GM13976 (cell line): ENCODE measurements at regions not wholly inside any gene's neighbourhood (a gene's known extent, or its start where the extent isn't known, plus 50 kb on each side); places are given as distances from the start of the nearest gene placed in this dataset.

Source experiments
- DNase-seq: peaks from one replicate; pipeline ENCODE4 v3.0.0; 2012; ENCODE audit warnings: low spot score
- CTCF ChIP-seq: IDR thresholded peaks from 2 replicates; pipeline ENCODE4 v1.5.1; 2012; ENCODE audit warnings: borderline replicate concordance, mild to moderate bottlenecking; ENCODE audit not compliant: insufficient read depth; ENCODE audit errors: extremely low read depth, missing control alignments, control extremely low read depth
- in situ Hi-C: fragments of 300-500 bp; cut with MboI; formaldehyde crosslinking; loops from one replicate; pipeline ENCODE4 v1.12.0; 2022; ENCODE audit warnings: low sequenced_read_pairs, mixed read lengths, inconsistent platforms; ENCODE audit not compliant: unreplicated experiment

GRCh38 chr6:149234051-149234962, 83.2 kb upstream of the TAB2 start:
- in situ Hi-C loops = no loop called here
- TF ChIP-seq CTCF = no peak

GRCh38 chr6:149235130-149235561, 82.4 kb upstream of the TAB2 start:
- DNase-seq = peak; percentile 65
- in situ Hi-C loops = no loop called here
- TF ChIP-seq CTCF = no peak

More at GRCh38 chr6:149234051-149234962, 83.2 kb upstream of the TAB2 start:
- DNase-seq = no peak

GRCh38 chr6:149236589-149236988, 80.9 kb upstream of the TAB2 start:
- TF ChIP-seq CTCF = no peak
- DNase-seq = no peak
- in situ Hi-C loops = no loop called here

- in situ Hi-C loops = no loop called here
- TF ChIP-seq CTCF = no peak
- DNase-seq = no peak
These were observed 80.0 kb upstream of the TAB2 start for GRCh38 chr6:149237464-149237863.

GRCh38 chr6:149239573-149240209, 77.8 kb upstream of the TAB2 start:
- TF ChIP-seq CTCF = no peak
- DNase-seq = no peak
- in situ Hi-C loops = no loop called here

- no peak for DNase-seq
- TF ChIP-seq CTCF = no peak
- in situ Hi-C loops = no loop called here
These were observed 74.6 kb upstream of the TAB2 start for GRCh38 chr6:149242883-149243282.
